ENCODE measurements at regions not wholly inside any gene's neighbourhood (a gene's known extent, or its start where the extent isn't known, plus 50 kb on each side); places are given as distances from the start of the nearest gene placed in this dataset.

DNA sequence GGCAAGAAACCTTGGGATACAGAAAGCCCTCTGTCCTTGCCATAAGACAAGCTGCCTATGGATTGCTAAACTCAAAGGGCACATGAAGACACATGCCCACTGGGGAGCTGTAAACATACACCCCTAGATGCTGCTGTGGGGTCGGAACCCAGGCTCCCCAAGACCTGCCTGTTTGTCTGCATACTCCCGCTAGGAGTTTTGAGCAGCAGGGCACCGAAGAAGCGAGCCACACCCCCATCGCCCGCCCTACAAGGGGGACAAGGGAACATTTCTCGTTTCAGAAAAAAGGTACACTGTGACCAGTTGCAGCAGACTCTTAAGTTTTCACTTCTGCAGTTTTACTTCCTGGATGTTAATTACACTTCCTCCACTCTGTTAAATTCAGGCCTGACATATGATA lies 680.2 kb upstream of the GHITM start:
- H3K79me1 ChIP-seq (ENCODE audit: low read depth, low read length), result no peaks in the 10 kb centered on the region
- no peaks in the 10 kb centered on the region for H3K79me2 ChIP-seq (ENCODE audit: control insufficient read depth in 1 of 2, insufficient read depth in 2 of 2, low read length in 2 of 2)
- no peak overlapping the region for H2BK120ac ChIP-seq (replicated peaks; ENCODE audit: low read depth, low read length)
- H2BK20ac ChIP-seq (ENCODE audit: low read length), result no peak overlapping the region
- H3K4ac ChIP-seq (replicated peaks; ENCODE audit: insufficient read length, low read depth, low read length), result no peak overlapping the region
- no peak overlapping the region for H2BK5ac ChIP-seq (ENCODE audit: low read depth, low read length)
- H4K8ac ChIP-seq (ENCODE audit: extremely low read depth, insufficient read depth, low read length), result no peak overlapping the region
- FAIRE-seq (no peak), DNase-seq (ENCODE audit: low read depth in 1 of 2, low spot score in 2 of 2) (no peak)
- H3K4me2 ChIP-seq (ENCODE audit: insufficient read depth in 1 of 2, low read depth in 2 of 2, low read length in 2 of 2), result no peak overlapping the region
- H3K18ac ChIP-seq (ENCODE audit: extremely low read depth, low read length), result no peak overlapping the region
- H3K4me3 ChIP-seq (ENCODE audit: extremely low read depth in 1 of 4, insufficient read depth in 2 of 4, low read depth in 3 of 4, low read length in 4 of 4), result no peak overlapping the region
- H4K20me1 ChIP-seq (replicated peaks in 1 of 2; ENCODE audit: control insufficient read depth in 1 of 2, insufficient read depth in 2 of 2, low read length in 2 of 2), result no peaks in the 10 kb centered on the region
- no peak overlapping the region for H3K9ac ChIP-seq (replicated peaks in 1 of 4; ENCODE audit: extremely low read depth in 1 of 4, low read depth in 3 of 4, low read length in 3 of 4)
- no peak overlapping the region for H3K27ac ChIP-seq (ENCODE audit: low read depth, low read length)
- CTCF ChIA-PET (ENCODE audit: partially characterized antibody), result interaction anchor here (0.9 kb wide), 1 partner anchor 48 kb away, joined by 3 read pairs; no protein-coding TSS in a partner anchor
- H3K14ac ChIP-seq (ENCODE audit: insufficient read length), result no peak overlapping the region
- H3K27me3 ChIP-seq (replicated peaks in 1 of 4; ENCODE audit: control insufficient read depth in 3 of 4, extremely low read depth in 1 of 4, insufficient read depth in 3 of 4, low read length in 3 of 4), result no peaks in the 10 kb centered on the region
- WGBS, 2 experiments (ENCODE audit: extremely low coverage in 1 of 2, insufficient coverage in 1 of 2, insufficient read length in 1 of 2, insufficient replicate concordance in 2 of 2, low coverage in 1 of 2, low lambda C conversion rate in 2 of 2, missing lambda C conversion rate in 1 of 2), result 93% methylated on average over 7 of the region's 7 CpGs; no CpG with 5 or more reads in 1 of the 2 experiments
- H3K4me1 ChIP-seq (replicated peaks in 1 of 4; ENCODE audit: control insufficient read depth in 3 of 4, insufficient read depth in 4 of 4, low read length in 3 of 4), result no peaks in the 10 kb centered on the region
- no peaks in the 10 kb centered on the region for H3K23me2 ChIP-seq (ENCODE audit: low read depth, low read length)
- H3K23ac ChIP-seq (ENCODE audit: insufficient read length), result no peak overlapping the region
- H3K36me3 ChIP-seq (ENCODE audit: control insufficient read depth in 2 of 4, insufficient read depth in 4 of 4, low read length in 3 of 4), result no peaks in the 10 kb centered on the region
- H4K91ac ChIP-seq (replicated peaks; ENCODE audit: insufficient read length, low read length), result no peak overlapping the region
- POLR2A ChIA-PET (ENCODE audit: partially characterized antibody), result no interaction called here
- no peak overlapping the region for H2AFZ ChIP-seq (ENCODE audit: low read length)
- no peak overlapping the region for H2BK15ac ChIP-seq (ENCODE audit: low read length)
- H2BK12ac ChIP-seq (ENCODE audit: low read depth, low read length), result no peak overlapping the region
- H2AK5ac ChIP-seq (ENCODE audit: low read depth, low read length), result no peak overlapping the region
- no peaks in the 10 kb centered on the region for H3K9me3 ChIP-seq (ENCODE audit: insufficient read depth in 2 of 2, low read depth in 1 of 2, low read length in 1 of 2)
- no peak overlapping the region for H4K5ac ChIP-seq (ENCODE audit: insufficient read length, low read depth, low read length)
- no peak overlapping the region for H3K56ac ChIP-seq (replicated peaks; ENCODE audit: insufficient read length, low read depth, low read length)
- TF ChIP-seq GTF2F1 (IDR thresholded peaks at IDR 0.05; ENCODE audit: borderline replicate concordance, low read depth, low read length) (no peak), CBX8 (IDR thresholded peaks at IDR 0.05; ENCODE audit: borderline replicate concordance, low read depth, low read length) (no peak), EZH2 (IDR thresholded peaks at IDR 0.05; ENCODE audit: low read depth, low read length, severe bottlenecking) (no peak), FOSL1 (IDR thresholded peaks at IDR 0.05; ENCODE audit: insufficient read depth, low read depth, low read length) (no peak), SAP30 (IDR thresholded peaks at IDR 0.05; ENCODE audit: insufficient read depth, insufficient replicate concordance, low read length) (no peak), RFX5 (IDR thresholded peaks at IDR 0.05; ENCODE audit: borderline replicate concordance, low read depth, low read length) (no peak), CHD2 (IDR thresholded peaks at IDR 0.05; ENCODE audit: low read length) (no peak), JUND (IDR thresholded peaks at IDR 0.05; ENCODE audit: low read length) (no peak)
